ENCODE measurements at regions not wholly inside any gene's neighbourhood (a gene's known extent, or its start where the extent isn't known, plus 50 kb on each side); places are given as distances from the start of the nearest gene placed in this dataset.

DNA sequence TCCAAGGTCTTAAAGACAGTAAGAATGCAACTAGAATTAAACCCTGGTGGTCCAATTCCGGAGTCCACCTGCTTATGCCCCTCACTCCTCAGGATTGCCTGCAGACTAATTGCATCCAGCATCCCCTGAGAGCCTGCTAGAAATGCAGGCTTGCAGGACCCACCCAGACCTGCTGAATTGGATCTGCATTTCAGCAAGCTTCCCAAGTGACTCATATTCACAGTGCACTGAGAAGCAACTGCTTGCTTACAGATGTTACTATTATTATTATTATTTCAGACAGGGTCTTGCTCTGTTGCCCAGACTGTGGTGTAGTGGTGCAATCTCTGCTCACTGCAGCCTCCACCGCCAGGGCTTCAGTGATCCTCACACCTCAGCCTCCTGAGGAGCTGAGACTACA, 83.5 kb upstream of the VGLL4 start:
- no peak overlapping the region for H4K8ac ChIP-seq (ENCODE audit: low read depth in 2 of 2, low read length in 2 of 2)
- H3K27me3 ChIP-seq (ENCODE audit: control insufficient read depth, insufficient read depth, low read length): peaks cover 37% of the 10 kb centered on the region
- no peak overlapping the region for H3K4me3 ChIP-seq (ENCODE audit: insufficient read depth, low read depth, low read length)
- no peak overlapping the region for H3K56ac ChIP-seq (ENCODE audit: extremely low read depth, insufficient read depth, low read length)
- no peak overlapping the region for H3K9ac ChIP-seq (ENCODE audit: low read depth, low read length)
- no peak overlapping the region for H3K4me2 ChIP-seq (ENCODE audit: low read depth, low read length)
- no peak overlapping the region for H3K14ac ChIP-seq (replicated peaks; ENCODE audit: low read depth, low read length)
- dilution Hi-C loops (cut with HindIII; ENCODE audit: low sequenced_read_pairs, unreplicated experiment): no loop called here
- no peak overlapping the region for H3K18ac ChIP-seq (ENCODE audit: low read depth, low read length)
- DNase-seq (peak; percentile 13), ATAC-seq (ENCODE audit: low read depth) (no peak; the same call in 1 of the 2 replicates)
- H2AFZ ChIP-seq (replicated peaks; ENCODE audit: low read length, poor library complexity): no peak overlapping the region
- no peak overlapping the region for H2BK20ac ChIP-seq (ENCODE audit: low read depth, low read length)
- no peak overlapping the region for H2AK5ac ChIP-seq (ENCODE audit: low read depth, low read length)
- H4K20me1 ChIP-seq (ENCODE audit: insufficient read depth, low read length): no peaks in the 10 kb centered on the region
- no peak overlapping the region for H3K27ac ChIP-seq (ENCODE audit: insufficient read depth, low read length)
- ChIA-PET CTCF (no interaction called here), POLR2A (ENCODE audit: unreplicated experiment) (no interaction called here)
- H3K9me3 ChIP-seq (ENCODE audit: control insufficient read depth, insufficient read depth, low read length): no peaks in the 10 kb centered on the region
- H3K23ac ChIP-seq (ENCODE audit: low read depth, low read length): no peak overlapping the region
- no peak overlapping the region for H2AK9ac ChIP-seq (replicated peaks; ENCODE audit: low read depth, low read length, poor library complexity)
- no peak overlapping the region for H4K5ac ChIP-seq (ENCODE audit: low read depth, low read length)
- no peak overlapping the region for H2BK120ac ChIP-seq (ENCODE audit: low read depth, low read length)
- no peaks in the 10 kb centered on the region for H3K36me3 ChIP-seq (ENCODE audit: control insufficient read depth, insufficient read depth, low read length)
- no peaks in the 10 kb centered on the region for H3K9me1 ChIP-seq (ENCODE audit: insufficient read depth, low read length)
- H3K79me1 ChIP-seq (ENCODE audit: low read depth in 1 of 2, low read length in 2 of 2): no peaks in the 10 kb centered on the region
- BruUV-seq (replicated peaks): no TSS peak
- WGBS, 2 experiments (ENCODE audit: extremely low coverage in 2 of 2, insufficient read length in 1 of 2): no CpG with 5 or more reads among the region's 2 CpGs
- no peak overlapping the region for H2BK5ac ChIP-seq (ENCODE audit: low read depth, low read length, poor library complexity, severe bottlenecking)
- H3K4me1 ChIP-seq (ENCODE audit: control insufficient read depth, insufficient read depth, low read length): no peaks in the 10 kb centered on the region
- H2BK15ac ChIP-seq (ENCODE audit: low read depth, low read length): no peak overlapping the region
- H4K91ac ChIP-seq (ENCODE audit: insufficient read depth, low read depth, low read length): no peak overlapping the region
- intact Hi-C loops (cut with micrococcal nuclease): no loop called here
- no peak overlapping the region for H3K4ac ChIP-seq (ENCODE audit: low read depth, low read length)
- TF ChIP-seq POLR2A (IDR thresholded peaks at IDR 0.05; ENCODE audit: low read depth, low read length) (no peak), RFX5 (IDR thresholded peaks at IDR 0.05; ENCODE audit: low read depth, low read length) (no peak), MAFK (IDR thresholded peaks at IDR 0.05; ENCODE audit: low read depth, low read length) (no peak)
- TF ChIP-seq, protein P1, sequence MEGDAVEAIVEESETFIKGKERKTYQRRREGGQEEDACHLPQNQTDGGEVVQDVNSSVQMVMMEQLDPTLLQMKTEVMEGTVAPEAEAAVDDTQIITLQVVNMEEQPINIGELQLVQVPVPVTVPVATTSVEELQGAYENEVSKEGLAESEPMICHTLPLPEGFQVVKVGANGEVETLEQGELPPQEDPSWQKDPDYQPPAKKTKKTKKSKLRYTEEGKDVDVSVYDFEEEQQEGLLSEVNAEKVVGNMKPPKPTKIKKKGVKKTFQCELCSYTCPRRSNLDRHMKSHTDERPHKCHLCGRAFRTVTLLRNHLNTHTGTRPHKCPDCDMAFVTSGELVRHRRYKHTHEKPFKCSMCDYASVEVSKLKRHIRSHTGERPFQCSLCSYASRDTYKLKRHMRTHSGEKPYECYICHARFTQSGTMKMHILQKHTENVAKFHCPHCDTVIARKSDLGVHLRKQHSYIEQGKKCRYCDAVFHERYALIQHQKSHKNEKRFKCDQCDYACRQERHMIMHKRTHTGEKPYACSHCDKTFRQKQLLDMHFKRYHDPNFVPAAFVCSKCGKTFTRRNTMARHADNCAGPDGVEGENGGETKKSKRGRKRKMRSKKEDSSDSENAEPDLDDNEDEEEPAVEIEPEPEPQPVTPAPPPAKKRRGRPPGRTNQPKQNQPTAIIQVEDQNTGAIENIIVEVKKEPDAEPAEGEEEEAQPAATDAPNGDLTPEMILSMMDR (conservative IDR thresholded peaks at IDR 0.05; ENCODE audit: low read depth, low read length): no peak
- in situ Hi-C loops (cut with MboI; ENCODE audit: low sequenced_read_pairs): no loop called here

Data from IMR-90 (cell line).